Endodermal cell (in vitro differentiated cells): ENCODE measurements at regions not wholly inside any gene's neighbourhood (a gene's known extent, or its start where the extent isn't known, plus 50 kb on each side); places are given as distances from the start of the nearest gene placed in this dataset.

Source experiments
- DNase-seq: peaks from one replicate; pipeline ENCODE4 v3.0.0-alpha.2; 2017
- H3K27ac ChIP-seq: 2 replicates; pipeline ENCODE4 v1.5.1; 2013; ENCODE audit warnings: mild to moderate bottlenecking, low read depth, low read length, moderate library complexity
- H3K27me3 ChIP-seq: 2 replicates; pipeline ENCODE4 v1.6.1; 2013; ENCODE audit warnings: mild to moderate bottlenecking, low read length, moderate library complexity; ENCODE audit not compliant: insufficient read depth, control insufficient read depth, poor library complexity, severe bottlenecking
- H3K36me3 ChIP-seq: 2 replicates; pipeline ENCODE4 v1.7.0; 2013; ENCODE audit warnings: mild to moderate bottlenecking, low read length, moderate library complexity; ENCODE audit not compliant: control insufficient read depth, insufficient read depth
- H3K4me1 ChIP-seq: one replicate; pipeline ENCODE4 v1.7.0; 2013; ENCODE audit warnings: low read length; ENCODE audit not compliant: control insufficient read depth, insufficient read depth
- H3K4me3 ChIP-seq: 2 replicates; pipeline ENCODE4 v1.5.1; 2013; ENCODE audit warnings: mild to moderate bottlenecking, low read length, moderate library complexity
- H3K9ac ChIP-seq: 2 replicates; pipeline ENCODE4 v1.6.1; 2013; ENCODE audit warnings: mild to moderate bottlenecking, low read length, moderate library complexity; ENCODE audit not compliant: poor library complexity, severe bottlenecking; ENCODE audit errors: extremely low read depth
- H3K9me3 ChIP-seq: 2 replicates; pipeline ENCODE4 v1.6.1; 2013; ENCODE audit warnings: mild to moderate bottlenecking, low read length, moderate library complexity; ENCODE audit not compliant: control insufficient read depth
- H3K27ac Mint-ChIP-seq: 2 replicates; pipeline ENCODE4 v1.8.0; 2020; ENCODE audit warnings: mixed read lengths
- H3K27me3 Mint-ChIP-seq: 2 replicates; pipeline ENCODE4 v1.8.0; 2021; ENCODE audit warnings: mild to moderate bottlenecking, mixed read lengths; ENCODE audit not compliant: insufficient read depth
- H3K36me3 Mint-ChIP-seq: 2 replicates; pipeline ENCODE4 v1.8.0; 2020; ENCODE audit warnings: low read depth, mixed read lengths
- H3K4me1 Mint-ChIP-seq: 2 replicates; pipeline ENCODE4 v1.8.0; 2020; ENCODE audit warnings: mixed read lengths
- H3K4me3 Mint-ChIP-seq: 2 replicates; pipeline ENCODE4 v1.8.0; 2020; ENCODE audit warnings: mild to moderate bottlenecking, moderate library complexity, mixed read lengths
- H3K9me3 Mint-ChIP-seq: 2 replicates; pipeline ENCODE4 v1.8.0; 2020; ENCODE audit warnings: mild to moderate bottlenecking, mixed read lengths
- CTCF ChIP-seq: fragments of 200-600 bp; sonication (generic); conservative IDR thresholded peaks from 2 replicates; pipeline ENCODE4 v1.5.0; 2021; ENCODE audit warnings: antibody characterized with exemption, mild to moderate bottlenecking
- WGBS, 2 experiments: methylation state at CpG; one replicate each; pipeline versions ENCODE4 v1.1.5 to v1.1.7; 2013; ENCODE audit warnings: missing lambda C conversion rate in 2 of 2, mixed read lengths in 1 of 2; ENCODE audit not compliant: insufficient coverage in 1 of 2, insufficient read length in 1 of 2; 5-methylcytosine and 5-hydroxymethylcytosine counted together

GRCh38 chr22:49425356-49425755 lies 402.3 kb downstream of the BRD1 start:
- Mint-ChIP-seq H3K27ac (no peak overlapping the region), H3K4me3 (no peak overlapping the region), H3K9me3 (no peaks in the 10 kb centered on the region), H3K4me1 (peaks cover 3% of the 10 kb centered on the region), H3K36me3 (no peaks in the 10 kb centered on the region), H3K27me3 (no peaks in the 10 kb centered on the region)
- Histone ChIP-seq H3K4me1 (no peaks in the 10 kb centered on the region), H3K36me3 (no peaks in the 10 kb centered on the region), H3K4me3 (no peak overlapping the region), H3K9me3 (no peaks in the 10 kb centered on the region), H3K9ac (no peak overlapping the region), H3K27ac (no peak overlapping the region), H3K27me3 (no peaks in the 10 kb centered on the region)
- no peak for TF ChIP-seq CTCF
- no peak for DNase-seq
- 79 to 80% methylated on average over 1 to 14 of the region's 14 CpGs for WGBS, 2 experiments

DNA sequence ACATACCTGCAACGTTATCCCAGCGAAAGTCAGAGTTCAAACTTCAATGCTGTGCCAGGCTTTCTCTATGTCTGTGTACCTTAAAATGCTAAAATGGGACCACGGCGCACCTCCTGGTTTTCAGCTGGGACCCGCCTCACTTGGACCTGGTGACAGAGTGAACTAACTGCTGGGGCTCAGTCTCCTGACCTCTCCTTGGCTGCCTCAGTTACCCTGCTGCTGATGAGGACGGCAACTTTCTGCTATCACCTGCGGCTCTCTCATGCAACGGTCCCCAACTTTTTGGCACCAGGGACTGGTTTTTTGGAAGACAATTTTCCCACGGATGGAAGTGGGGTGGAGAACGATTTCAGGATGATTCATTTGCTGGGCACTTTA lies 402.8 kb downstream of the BRD1 start:
- no peak overlapping the region for H3K27ac Mint-ChIP-seq
- no peaks in the 10 kb centered on the region for H3K27me3 Mint-ChIP-seq
- Histone ChIP-seq H3K9ac (no peak overlapping the region), H3K9me3 (no peaks in the 10 kb centered on the region), H3K4me1 (no peaks in the 10 kb centered on the region), H3K27me3 (no peaks in the 10 kb centered on the region), H3K4me3 (no peak overlapping the region), H3K27ac (no peak overlapping the region), H3K36me3 (no peaks in the 10 kb centered on the region)
- H3K9me3 Mint-ChIP-seq = no peaks in the 10 kb centered on the region
- no peak for DNase-seq
- H3K4me3 Mint-ChIP-seq = no peak overlapping the region
- H3K4me1 Mint-ChIP-seq = peaks cover 3% of the 10 kb centered on the region
- TF ChIP-seq CTCF = no peak
- no peaks in the 10 kb centered on the region for H3K36me3 Mint-ChIP-seq
- WGBS, 2 experiments = 92% methylated on average over 5 to 9 of the region's 10 CpGs

DNA sequence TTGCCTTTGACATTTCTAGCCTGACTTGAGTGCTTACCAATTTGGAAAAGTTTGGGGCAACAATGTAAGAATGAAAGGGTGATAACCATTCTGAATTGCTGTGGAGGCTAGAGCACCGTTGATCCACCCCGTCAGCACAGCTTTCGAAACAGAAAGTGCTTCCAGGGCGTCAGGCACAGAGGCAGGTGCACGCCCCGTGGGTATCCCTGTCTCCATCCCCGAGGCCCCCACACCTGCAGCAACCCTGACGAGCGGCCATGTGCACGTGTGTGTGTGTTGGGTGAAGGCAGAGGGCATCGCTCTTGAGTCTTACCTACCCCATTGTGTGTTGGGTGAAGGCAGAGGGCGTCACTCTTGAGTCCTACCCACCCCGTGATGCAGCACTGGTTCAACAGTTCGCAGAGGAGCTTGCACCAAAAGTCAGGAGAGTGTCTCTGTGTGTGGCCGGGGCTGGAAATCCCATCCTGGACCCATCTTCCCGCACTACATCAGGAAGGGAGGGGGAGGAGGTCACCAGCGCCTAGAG lies 404.5 kb downstream of the BRD1 start:
- no peak overlapping the region for H3K27ac ChIP-seq
- no peaks in the 10 kb centered on the region for H3K27me3 ChIP-seq
- Mint-ChIP-seq H3K36me3 (no peaks in the 10 kb centered on the region), H3K9me3 (no peaks in the 10 kb centered on the region), H3K4me3 (no peak overlapping the region), H3K27me3 (peaks cover 2% of the 10 kb centered on the region), H3K27ac (no peak overlapping the region), H3K4me1 (peaks cover 5% of the 10 kb centered on the region)
- H3K9ac ChIP-seq = no peak overlapping the region
- no peak for DNase-seq
- no peak overlapping the region for H3K4me3 ChIP-seq
- 89 to 94% methylated on average over 8 to 17 of the region's 17 CpGs for WGBS, 2 experiments
- TF ChIP-seq CTCF = no peak
- H3K9me3 ChIP-seq = no peaks in the 10 kb centered on the region
- no peaks in the 10 kb centered on the region for H3K36me3 ChIP-seq
- H3K4me1 ChIP-seq = no peaks in the 10 kb centered on the region
